Muscle of leg (tissue), 3 donors: ENCODE measurements at regions not wholly inside any gene's neighbourhood (a gene's known extent, or its start where the extent isn't known, plus 50 kb on each side); places are given as distances from the start of the nearest gene placed in this dataset.
A peak's percentile ranks its signal among the peaks of the same experiment; 100 is the strongest.

ENCODE experiments used
- DNase-seq: peaks from one replicate; pipeline ENCODE4 v3.0.0; 2013
- H3K27ac ChIP-seq: one replicate; pipeline ENCODE4 v1.5.1; 2013; ENCODE audit warnings: mild to moderate bottlenecking, low read length, control low read depth
- H3K27me3 ChIP-seq: one replicate; pipeline ENCODE4 v1.6.1; 2013; ENCODE audit warnings: low read length; ENCODE audit not compliant: control insufficient read depth, insufficient read depth
- H3K36me3 ChIP-seq: one replicate; pipeline ENCODE4 v1.6.1; 2013; ENCODE audit warnings: low read length; ENCODE audit not compliant: control insufficient read depth, insufficient read depth
- H3K4me1 ChIP-seq: one replicate; pipeline ENCODE4 v1.6.1; 2013; ENCODE audit warnings: low read length; ENCODE audit not compliant: control insufficient read depth, insufficient read depth
- H3K4me3 ChIP-seq: one replicate; pipeline ENCODE4 v1.5.1; 2013; ENCODE audit warnings: low read length, control low read depth
- H3K9me3 ChIP-seq: replicated peaks from 2 replicates; pipeline ENCODE4 v1.6.1; 2013; ENCODE audit warnings: low read depth, low read length; ENCODE audit not compliant: control insufficient read depth
- WGBS: methylation state at CpG from one replicate; pipeline ENCODE4 v1.1.5; 2013; ENCODE audit warnings: missing lambda C conversion rate; ENCODE audit not compliant: insufficient coverage; 5-methylcytosine and 5-hydroxymethylcytosine counted together

DNA sequence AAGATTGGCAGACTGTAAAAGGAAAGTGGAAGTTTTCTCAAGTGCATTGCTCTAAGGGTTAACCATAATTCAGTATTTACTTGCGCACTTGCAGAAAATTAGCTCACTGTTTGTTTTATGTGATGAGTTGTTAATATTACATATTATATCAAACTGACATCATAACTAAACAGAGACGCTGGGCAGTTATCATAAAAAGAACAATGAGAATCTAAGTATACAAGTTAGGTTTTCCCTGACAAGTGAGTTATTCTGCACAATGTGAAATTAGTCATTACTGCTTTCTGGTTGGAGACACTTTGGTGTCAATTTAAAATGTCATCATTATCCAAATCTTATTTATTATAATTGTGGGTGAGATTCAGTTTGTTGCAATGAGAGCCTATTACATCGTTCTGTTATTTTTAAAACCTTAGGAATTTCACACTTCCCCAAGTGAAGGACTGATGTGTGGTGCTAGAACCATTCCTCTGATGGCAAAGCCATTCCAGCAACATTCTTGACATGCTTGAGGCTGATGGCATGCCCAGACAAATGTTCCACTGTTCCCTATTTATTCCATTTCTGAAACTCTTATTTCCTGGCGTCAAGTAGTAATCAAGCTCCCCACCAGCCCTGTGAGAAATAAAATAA is 90.1 kb upstream of the FLRT2 start:
- peak; percentile 51 for DNase-seq
- Histone ChIP-seq H3K4me1 (peaks cover 3% of the 10 kb centered on the region), H3K9me3 (no peaks in the 10 kb centered on the region), H3K27me3 (no peaks in the 10 kb centered on the region), H3K27ac (no peak overlapping the region), H3K4me3 (no peak overlapping the region), H3K36me3 (no peaks in the 10 kb centered on the region)
- no CpG with 5 or more reads among the region's 4 CpGs for WGBS

DNA sequence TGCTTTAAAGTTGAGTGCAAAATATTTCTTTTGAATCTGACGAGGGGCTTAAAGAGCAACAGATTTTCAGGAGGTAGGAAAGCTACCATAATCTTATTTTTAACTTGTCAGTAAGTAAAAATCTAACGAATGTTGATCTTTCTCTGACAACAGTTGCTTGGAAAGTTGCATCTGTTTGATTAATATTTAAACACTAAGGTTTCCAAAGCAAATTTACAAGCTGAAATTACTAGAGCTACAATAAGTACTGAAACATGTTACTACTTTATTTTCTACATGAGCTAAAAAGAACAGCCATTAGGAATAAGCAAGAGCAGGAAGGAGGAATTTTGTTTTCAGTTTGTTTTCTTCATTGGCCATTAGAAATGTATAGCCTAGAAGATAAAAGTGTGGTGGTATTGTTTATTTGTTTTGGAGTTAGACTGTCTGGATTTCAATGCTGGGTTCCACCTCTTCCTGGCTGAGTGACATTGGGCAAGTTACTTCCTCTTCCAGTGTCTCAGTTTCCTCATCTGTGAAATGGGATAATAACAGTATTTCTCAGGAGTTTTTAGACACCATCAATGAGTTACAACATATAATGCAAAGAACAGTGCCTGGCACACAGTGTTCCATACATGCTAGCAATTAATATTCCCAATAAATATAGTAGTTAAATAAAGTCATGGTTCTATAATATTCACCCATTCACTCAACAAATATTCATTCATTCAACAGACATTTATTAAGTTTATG is 87.9 kb upstream of the FLRT2 start:
- Histone ChIP-seq H3K9me3 (no peaks in the 10 kb centered on the region), H3K4me1 (peaks cover 5% of the 10 kb centered on the region), H3K27me3 (no peaks in the 10 kb centered on the region), H3K4me3 (no peak overlapping the region), H3K36me3 (no peaks in the 10 kb centered on the region), H3K27ac (no peak overlapping the region)
- no CpG with 5 or more reads among the region's 2 CpGs for WGBS
- DNase-seq, result no peak

DNA sequence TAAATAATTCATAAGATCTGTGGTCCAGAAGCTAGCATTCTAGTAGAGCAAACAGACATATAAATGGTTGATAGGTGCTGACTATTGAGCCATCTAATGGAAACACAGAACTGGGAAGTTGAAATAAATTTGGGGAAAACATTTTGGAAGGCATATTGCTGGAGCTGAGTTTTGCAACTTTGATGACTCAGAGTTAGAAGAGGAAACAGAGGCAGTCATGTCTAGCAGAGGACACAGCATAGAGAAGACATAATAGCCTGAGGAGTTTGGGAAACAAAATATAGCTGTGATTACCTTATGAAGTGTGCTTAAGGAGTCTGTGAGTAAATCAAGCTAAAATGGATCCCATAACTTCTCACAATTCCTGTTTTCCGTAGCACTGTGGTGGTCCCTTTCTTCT is 86.9 kb upstream of the FLRT2 start:
- Histone ChIP-seq H3K27ac (no peak overlapping the region), H3K9me3 (no peaks in the 10 kb centered on the region)

DNA sequence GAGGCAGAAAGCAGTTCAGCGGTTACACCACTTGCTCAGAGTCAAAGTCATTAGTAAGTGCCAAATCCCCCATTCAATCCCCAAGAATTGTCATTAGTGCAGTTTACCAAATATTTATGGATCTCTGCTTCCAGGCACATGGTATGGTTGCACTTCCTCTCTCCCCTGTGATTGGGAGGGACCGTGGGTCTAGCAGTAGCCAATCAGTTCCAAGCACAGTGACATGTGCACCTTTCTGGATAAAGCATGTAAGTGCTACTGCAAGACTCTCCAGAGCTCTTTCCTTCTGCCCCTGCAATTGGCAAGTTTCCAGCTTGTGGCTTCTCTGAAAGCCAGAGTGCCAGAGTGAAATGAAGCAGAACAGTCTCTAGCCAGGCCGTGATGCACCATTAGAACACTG is 85.3 kb upstream of the FLRT2 start:
- no peaks in the 10 kb centered on the region for H3K36me3 ChIP-seq
- H3K27ac ChIP-seq, result no peak overlapping the region
- H3K27me3 ChIP-seq, result no peaks in the 10 kb centered on the region
- H3K4me1 ChIP-seq, result peaks cover 3% of the 10 kb centered on the region
- no peaks in the 10 kb centered on the region for H3K9me3 ChIP-seq
- WGBS, result 93% methylated on average over 2 of the region's 3 CpGs
- peak; percentile 39 for DNase-seq
- no peak overlapping the region for H3K4me3 ChIP-seq

More for the DNA sequence above, 86.9 kb upstream of the FLRT2 start:
- 100% methylated on average over 1 of the region's 1 CpG for WGBS
- no peak for DNase-seq
- Histone ChIP-seq H3K27me3 (no peaks in the 10 kb centered on the region), H3K36me3 (no peaks in the 10 kb centered on the region), H3K4me3 (no peak overlapping the region), H3K4me1 (peaks cover 5% of the 10 kb centered on the region)

DNA sequence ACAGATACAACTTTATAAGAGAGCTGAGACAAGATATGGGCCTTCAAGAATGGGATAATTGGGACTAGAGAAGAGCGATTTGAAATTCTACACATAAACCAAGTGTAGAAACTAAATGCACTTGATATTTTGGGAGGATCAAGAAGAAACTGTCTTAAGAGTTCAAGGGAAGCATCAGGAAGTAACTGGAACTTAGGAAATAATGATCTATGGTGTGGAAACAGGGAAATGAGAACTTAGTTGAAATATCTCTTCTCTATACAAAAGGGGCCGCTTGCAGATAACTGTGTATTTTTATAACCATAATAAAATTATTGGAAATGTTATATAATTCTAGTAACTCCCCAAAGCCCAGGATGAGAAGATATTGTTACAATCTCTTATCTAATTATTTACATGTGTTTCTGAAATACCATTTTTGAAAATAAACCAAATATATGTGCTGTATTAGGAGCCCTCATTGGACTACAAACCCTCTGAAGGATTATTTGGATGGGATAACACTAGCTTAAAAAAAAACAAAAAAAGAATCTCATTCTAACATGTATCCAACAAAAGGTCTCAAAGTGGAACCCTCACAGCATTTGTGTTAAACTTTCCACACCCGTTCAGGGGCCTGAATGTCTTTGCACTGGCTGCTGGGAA is 84.7 kb upstream of the FLRT2 start:
- H3K27me3 ChIP-seq, result no peaks in the 10 kb centered on the region
- H3K27ac ChIP-seq, result peak overlapping the region; percentile 54
- no CpG with 5 or more reads among the region's 3 CpGs for WGBS
- no peaks in the 10 kb centered on the region for H3K9me3 ChIP-seq
- H3K4me1 ChIP-seq, result peaks cover 3% of the 10 kb centered on the region
- DNase-seq, result peak; percentile 72
- H3K4me3 ChIP-seq, result no peak overlapping the region
- no peaks in the 10 kb centered on the region for H3K36me3 ChIP-seq

DNA sequence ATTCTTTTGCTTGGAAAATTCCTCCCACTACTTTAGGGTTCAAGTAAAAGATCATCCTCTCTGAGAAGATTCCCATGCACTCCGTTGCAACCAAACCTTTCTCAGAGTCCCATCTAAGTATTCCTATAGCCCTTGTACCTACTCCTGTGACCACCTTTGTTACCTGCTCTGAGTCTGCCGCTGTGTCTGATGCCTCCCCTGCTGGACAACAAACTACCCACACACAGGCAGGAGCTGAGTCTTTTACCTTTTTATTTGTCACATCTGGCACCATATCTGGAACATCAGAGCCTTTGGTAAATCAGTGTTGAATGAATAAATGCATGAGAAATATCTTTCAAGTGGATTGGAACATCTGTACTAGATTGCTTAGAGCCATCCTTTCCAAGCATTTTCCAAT is 82.1 kb upstream of the FLRT2 start:
- Histone ChIP-seq H3K9me3 (no peaks in the 10 kb centered on the region), H3K4me1 (peaks cover 5% of the 10 kb centered on the region), H3K4me3 (no peak overlapping the region), H3K27ac (no peak overlapping the region), H3K36me3 (no peaks in the 10 kb centered on the region), H3K27me3 (no peaks in the 10 kb centered on the region)
- WGBS, result 93% methylated on average over 2 of the region's 2 CpGs
- no peak for DNase-seq

DNA sequence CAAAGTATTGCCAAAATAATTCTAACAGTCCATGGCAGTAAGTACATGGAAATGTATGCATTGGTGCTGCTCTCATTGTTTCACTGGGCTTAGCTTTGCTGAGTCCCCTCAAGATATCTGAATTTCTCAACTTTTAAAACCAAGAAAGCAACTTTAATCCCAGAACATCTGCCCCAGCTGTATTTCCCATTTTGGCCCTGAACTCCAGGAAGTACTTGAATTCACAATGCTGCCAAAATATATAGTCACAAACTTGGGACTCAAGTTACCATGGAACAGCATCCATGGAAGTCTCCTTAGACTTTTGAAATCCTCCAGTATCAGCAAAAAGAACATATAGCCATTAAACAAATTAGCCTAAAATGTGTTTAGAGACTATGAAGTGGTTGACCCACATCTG is 78.5 kb upstream of the FLRT2 start:
- Histone ChIP-seq H3K27me3 (no peaks in the 10 kb centered on the region), H3K9me3 (no peaks in the 10 kb centered on the region), H3K27ac (peak overlapping the region; percentile 71), H3K4me3 (no peak overlapping the region), H3K36me3 (no peaks in the 10 kb centered on the region), H3K4me1 (peaks cover 2% of the 10 kb centered on the region)
- peak; percentile 95 for DNase-seq

DNA sequence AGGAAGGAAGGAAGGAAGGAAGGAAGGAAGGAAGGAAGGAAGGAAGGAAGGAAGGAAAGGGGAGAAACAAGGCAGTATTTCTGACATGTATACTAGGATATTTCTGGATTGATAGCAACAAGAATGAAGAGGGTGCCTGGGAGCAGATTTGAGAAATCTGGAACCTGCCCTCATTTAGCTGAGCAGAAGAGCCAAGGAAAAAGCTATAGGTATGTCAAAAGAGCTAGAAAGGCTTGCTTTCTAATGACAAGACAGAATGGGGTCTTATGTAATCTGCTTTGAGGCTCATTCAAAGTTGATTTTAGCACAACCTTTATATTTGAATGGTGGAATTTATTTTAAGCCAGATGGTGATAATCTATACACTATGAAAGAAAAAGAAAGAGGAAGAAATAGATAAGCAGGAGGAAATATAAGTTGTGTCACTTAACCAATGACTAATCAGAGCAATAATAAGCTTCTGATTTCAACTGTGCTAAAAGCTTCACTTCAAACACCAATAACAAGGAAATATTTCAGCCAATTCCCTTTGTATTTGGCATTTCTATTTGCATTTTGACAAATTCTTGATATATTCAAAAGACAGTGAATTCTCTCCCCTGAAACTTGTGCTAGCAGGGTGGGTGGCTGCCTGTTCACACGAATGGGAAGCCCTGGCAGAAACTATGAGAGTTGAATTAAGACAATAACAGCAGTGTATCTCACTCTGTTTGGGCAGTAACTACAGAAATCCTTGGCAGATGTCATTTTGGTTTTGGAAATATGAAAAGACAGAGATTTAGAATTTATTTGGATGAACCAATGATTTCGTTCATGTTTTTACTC is 76.3 kb upstream of the FLRT2 start:
- 50% methylated on average over 1 of the region's 2 CpGs for WGBS
- H3K36me3 ChIP-seq, result no peaks in the 10 kb centered on the region

DNA sequence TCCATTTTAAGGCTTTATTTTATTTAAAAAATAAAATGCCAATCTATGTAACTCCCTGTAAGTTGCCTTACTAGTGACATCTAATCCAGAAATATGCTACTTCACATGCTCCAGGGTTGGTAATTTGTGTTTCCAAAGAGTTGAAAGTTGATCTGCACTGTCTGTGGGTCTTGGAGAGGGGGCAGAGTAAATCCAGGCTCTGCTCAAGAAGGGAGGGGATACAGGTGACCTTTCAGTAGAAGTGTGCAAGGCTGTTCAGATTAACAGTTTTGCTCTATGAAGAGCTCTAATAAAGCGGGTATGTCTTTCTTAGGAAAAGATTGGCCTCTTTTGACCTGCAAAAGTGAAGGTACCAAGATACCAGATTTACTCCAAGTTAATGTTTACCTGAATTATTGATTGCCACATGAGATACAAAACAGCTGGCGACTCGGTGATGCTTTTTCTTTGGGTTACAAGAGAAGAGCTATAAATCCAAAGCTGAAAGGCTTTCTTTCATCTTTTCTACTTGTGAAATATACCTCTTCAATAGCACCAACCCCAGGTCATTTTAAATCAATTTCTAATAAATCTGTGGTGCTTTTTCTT is 75.6 kb upstream of the FLRT2 start:
- no peak for DNase-seq
- H3K27me3 ChIP-seq, result no peaks in the 10 kb centered on the region
- no peaks in the 10 kb centered on the region for H3K9me3 ChIP-seq
- no peak overlapping the region for H3K27ac ChIP-seq
- 100% methylated on average over 1 of the region's 3 CpGs for WGBS
- H3K4me1 ChIP-seq, result peaks cover 2% of the 10 kb centered on the region
- H3K36me3 ChIP-seq, result no peaks in the 10 kb centered on the region
- no peak overlapping the region for H3K4me3 ChIP-seq

More for the DNA sequence above, 76.3 kb upstream of the FLRT2 start:
- no peak overlapping the region for H3K4me3 ChIP-seq
- no peaks in the 10 kb centered on the region for H3K9me3 ChIP-seq
- peaks cover 2% of the 10 kb centered on the region for H3K4me1 ChIP-seq
- no peak overlapping the region for H3K27ac ChIP-seq
- no peaks in the 10 kb centered on the region for H3K27me3 ChIP-seq
- no peak for DNase-seq
